HFFc6 (cell line): ENCODE measurements at regions not wholly inside any gene's neighbourhood (a gene's known extent, or its start where the extent isn't known, plus 50 kb on each side); places are given as distances from the start of the nearest gene placed in this dataset.
"Not testable (repeated sequence)": the region's sequence is repeated elsewhere in the genome, so short reads cannot be mapped to it uniquely, and the experiment has no call there.

ENCODE experiments used
- DNase-seq: peaks from one replicate; pipeline ENCODE4 v3.0.0-alpha.2; 2018
- H3K27ac Mint-ChIP-seq: 2 replicates; pipeline ENCODE4 v1.8.0; 2020; ENCODE audit warnings: mild to moderate bottlenecking, mixed read lengths
- H3K27me3 Mint-ChIP-seq: 2 replicates; pipeline ENCODE4 v1.8.0; 2021; ENCODE audit warnings: mild to moderate bottlenecking, moderate library complexity, mixed read lengths; ENCODE audit not compliant: insufficient read depth
- H3K36me3 Mint-ChIP-seq: 2 replicates; pipeline ENCODE4 v1.8.0; 2021; ENCODE audit warnings: low read depth, mixed read lengths
- H3K4me1 Mint-ChIP-seq: 2 replicates; pipeline ENCODE4 v1.8.0; 2020; ENCODE audit warnings: low read depth, mixed read lengths
- H3K4me3 Mint-ChIP-seq: 2 replicates; pipeline ENCODE4 v1.8.0; 2020; ENCODE audit warnings: mild to moderate bottlenecking, moderate library complexity, mixed read lengths
- H3K9me3 Mint-ChIP-seq: 2 replicates; pipeline ENCODE4 v1.8.0; 2020; ENCODE audit warnings: mild to moderate bottlenecking, mixed read lengths
- CTCF ChIP-seq: fragments of 200-600 bp; sonication (generic); IDR thresholded peaks from 2 replicates; pipeline ENCODE4 v1.5.0; 2021; ENCODE audit warnings: antibody characterized with exemption, mild to moderate bottlenecking

- no peak for TF ChIP-seq CTCF
- no peak for DNase-seq
- no peaks in the 10 kb centered on the region for H3K4me1 Mint-ChIP-seq
- peaks cover 5% of the 10 kb centered on the region for H3K27me3 Mint-ChIP-seq
- peaks cover 35% of the 10 kb centered on the region for H3K9me3 Mint-ChIP-seq
- H3K36me3 Mint-ChIP-seq: no peaks in the 10 kb centered on the region
- no peak overlapping the region for H3K4me3 Mint-ChIP-seq
- H3K27ac Mint-ChIP-seq: no peak overlapping the region
Observed at GRCh38 chr6:165837948-165838745, 175.1 kb upstream of the PDE10A start.

- H3K27me3 Mint-ChIP-seq, H3K4me3 Mint-ChIP-seq, H3K27ac Mint-ChIP-seq: not testable (repeated sequence)
Observed at GRCh38 chr6:165836648-165837047, 173.6 kb upstream of the PDE10A start.

GRCh38 chr6:165835410-165835851 lies 172.4 kb upstream of the PDE10A start:
- peaks cover 39% of the 10 kb centered on the region for H3K9me3 Mint-ChIP-seq
- no peaks in the 10 kb centered on the region for H3K4me1 Mint-ChIP-seq
- H3K27me3 Mint-ChIP-seq: peaks cover 5% of the 10 kb centered on the region
- no peak for DNase-seq
- H3K4me3 Mint-ChIP-seq: no peak overlapping the region
- no peak for TF ChIP-seq CTCF
- H3K27ac Mint-ChIP-seq: no peak overlapping the region
- 0 out of 2 replicates have a peak, but pooled peaks cover 4% of the 10 kb centered on the region for H3K36me3 Mint-ChIP-seq

More at GRCh38 chr6:165836648-165837047, 173.6 kb upstream of the PDE10A start:
- H3K9me3 Mint-ChIP-seq: peaks cover 31% of the 10 kb centered on the region
- DNase-seq, H3K4me1 Mint-ChIP-seq, H3K36me3 Mint-ChIP-seq: not testable (repeated sequence)

- Mint-ChIP-seq H3K4me3 (no peak overlapping the region), H3K36me3 (0 out of 2 replicates have a peak, but pooled peaks cover 4% of the 10 kb centered on the region), H3K27me3 (peaks cover 5% of the 10 kb centered on the region), H3K27ac (no peak overlapping the region), H3K4me1 (no peaks in the 10 kb centered on the region), H3K9me3 (peaks cover 43% of the 10 kb centered on the region)
- no peak for TF ChIP-seq CTCF
- DNase-seq: no peak
Observed at GRCh38 chr6:165834613-165835259, 171.7 kb upstream of the PDE10A start.

GRCh38 chr6:165833355-165833754 lies 170.3 kb upstream of the PDE10A start:
- H3K9me3 Mint-ChIP-seq: peaks cover 46% of the 10 kb centered on the region
- 0 out of 2 replicates have a peak, but pooled peaks cover 4% of the 10 kb centered on the region for H3K36me3 Mint-ChIP-seq
- DNase-seq: no peak
- no peak for TF ChIP-seq CTCF
- H3K4me1 Mint-ChIP-seq: no peaks in the 10 kb centered on the region
- no peak overlapping the region for H3K27ac Mint-ChIP-seq
- no peak overlapping the region for H3K4me3 Mint-ChIP-seq
- peaks cover 3% of the 10 kb centered on the region; the same call in 1 of the 2 replicates for H3K27me3 Mint-ChIP-seq
